ENCODE measurements at regions not wholly inside any gene's neighbourhood (a gene's known extent, or its start where the extent isn't known, plus 50 kb on each side); places are given as distances from the start of the nearest gene placed in this dataset.

GRCh38 chr3:180277041-180277440 is 240.3 kb upstream of the PEX5L start:
- WGBS (ENCODE audit: low lambda C conversion rate), result 18% methylated on average over 2 of the region's 2 CpGs
- no peak for TF ChIP-seq IKZF1 (IDR thresholded peaks at IDR 0.05)
- no peak for TF ChIP-seq HNF4A (CRISPR knock-in tag; IDR thresholded peaks at IDR 0.05)
- TF ChIP-seq CHD2 (IDR thresholded peaks at IDR 0.05; ENCODE audit: low read depth, low read length), result no peak
- no peak for TF ChIP-seq AHDC1 (CRISPR knock-in tag; IDR thresholded peaks at IDR 0.05; ENCODE audit: borderline replicate concordance)
- TF ChIP-seq ZNF468 (CRISPR knock-in tag; IDR thresholded peaks at IDR 0.05), result no peak
- no peak for TF ChIP-seq ZNF44 (CRISPR knock-in tag; IDR thresholded peaks at IDR 0.05)
- TF ChIP-seq MAF1 (CRISPR knock-in tag; IDR thresholded peaks at IDR 0.05; ENCODE audit: borderline replicate concordance), result no peak
- TF ChIP-seq KLF16 (CRISPR knock-in tag; IDR thresholded peaks at IDR 0.05), result no peak
- no peak for TF ChIP-seq IKZF4 (CRISPR knock-in tag; IDR thresholded peaks at IDR 0.05; ENCODE audit: borderline replicate concordance, low read depth, not compliant biosample characterization)
- TF ChIP-seq ZNF263 (CRISPR knock-in tag; IDR thresholded peaks at IDR 0.05), result no peak
- no peak for TF ChIP-seq THAP8 (CRISPR knock-in tag; IDR thresholded peaks at IDR 0.05; ENCODE audit: borderline replicate concordance)
- TF ChIP-seq ZNF282 (IDR thresholded peaks at IDR 0.05; ENCODE audit: partially characterized antibody), result no peak
- TF ChIP-seq ELF3 (CRISPR knock-in tag; IDR thresholded peaks at IDR 0.05), result no peak
- TF ChIP-seq GPN1 (CRISPR knock-in tag; IDR thresholded peaks at IDR 0.05; ENCODE audit: borderline replicate concordance), result no peak
- intact Hi-C loops (cut with micrococcal nuclease; ENCODE audit: unreplicated experiment), result no loop called here

More at GRCh38 chr3:180277041-180277440, 240.3 kb upstream of the PEX5L start:
- ChIA-PET CTCF (ENCODE audit: low intra/inter-chr PET ratio, low total read pairs) (no interaction called here), POLR2A (no interaction called here)
- H4K20me1 ChIP-seq (ENCODE audit: insufficient read depth, low read length), result no peaks in the 10 kb centered on the region
- H3K27ac ChIP-seq (ENCODE audit: extremely low read length, insufficient read depth, low read length), result no peak overlapping the region
- H3K4me2 ChIP-seq (ENCODE audit: low read depth, low read length), result no peak overlapping the region
- ATAC-seq (no peak), DNase-seq (ENCODE audit: low spot score) (peak; percentile 4), FAIRE-seq (no peak)
- H3K4me3 ChIP-seq (replicated peaks in 1 of 3; ENCODE audit: insufficient read depth in 1 of 3, low read depth in 2 of 3, low read length in 3 of 3), result no peak overlapping the region
- H3K36me3 ChIP-seq (replicated peaks in 1 of 2; ENCODE audit: control insufficient read depth in 1 of 2, insufficient read depth in 2 of 2, low read length in 2 of 2), result no peaks in the 10 kb centered on the region
- no peak overlapping the region for H3K9ac ChIP-seq (ENCODE audit: insufficient read depth, low read depth, low read length)
- H3K4me1 ChIP-seq (ENCODE audit: insufficient read depth, low read length), result no peaks in the 10 kb centered on the region
- H2AFZ ChIP-seq (ENCODE audit: low read length), result no peak overlapping the region
- H3K27me3 ChIP-seq (ENCODE audit: control insufficient read depth in 1 of 2, insufficient read depth in 2 of 2, low read length in 2 of 2), result no peaks in the 10 kb centered on the region
- in situ Hi-C loops (cut with HindIII; ENCODE audit: extremely low pct_ligation_motif_present, low pct_unique_long_range_greater_than_20kb), result no loop called here
- no TSS peak for BruUV-seq (replicated peaks)
- H3K9me3 ChIP-seq (ENCODE audit: low read length), result no peaks in the 10 kb centered on the region
- H3K79me2 ChIP-seq (ENCODE audit: insufficient read depth, low read length), result no peaks in the 10 kb centered on the region
